MM.1S (cell line): ENCODE measurements at regions not wholly inside any gene's neighbourhood (a gene's known extent, or its start where the extent isn't known, plus 50 kb on each side); places are given as distances from the start of the nearest gene placed in this dataset.

ENCODE experiments used
- EZH2 ChIP-seq: fragments of 300-600 bp; sonication (generic); optimal IDR thresholded peaks from 2 replicates; pipeline ENCODE3; 2017; ENCODE audit warnings: low read depth, mild to moderate bottlenecking, antibody characterized with exemption, low read length, mixed read lengths
- TF ChIP-seq, protein P1 (sequence below): fragments of 300-600 bp; sonication (generic); IDR thresholded peaks from 2 replicates; pipeline ENCODE4 v1.5.1; 2016; ENCODE audit warnings: antibody characterized with exemption, low read length, mixed read lengths

DNA sequence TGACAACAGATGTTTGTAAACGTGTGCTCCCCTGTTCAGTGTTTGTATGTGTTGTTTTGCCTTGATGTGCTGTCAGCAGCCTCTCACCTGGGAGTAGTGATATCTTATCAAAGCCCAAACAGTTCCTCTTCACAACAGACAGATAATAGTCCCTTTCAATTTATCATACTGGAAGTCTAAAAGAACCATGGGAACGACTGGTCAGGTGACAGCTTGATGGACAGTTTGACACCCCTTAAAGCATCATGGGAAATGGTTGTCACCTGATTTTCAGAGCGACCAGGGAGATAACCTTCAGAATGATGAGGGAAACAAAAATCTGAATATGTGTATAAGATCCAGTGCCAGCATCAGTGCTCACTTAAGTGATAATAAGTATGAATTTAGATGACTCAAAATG lies 146.3 kb upstream of the SOX2 start:
- TF ChIP-seq, protein P1, sequence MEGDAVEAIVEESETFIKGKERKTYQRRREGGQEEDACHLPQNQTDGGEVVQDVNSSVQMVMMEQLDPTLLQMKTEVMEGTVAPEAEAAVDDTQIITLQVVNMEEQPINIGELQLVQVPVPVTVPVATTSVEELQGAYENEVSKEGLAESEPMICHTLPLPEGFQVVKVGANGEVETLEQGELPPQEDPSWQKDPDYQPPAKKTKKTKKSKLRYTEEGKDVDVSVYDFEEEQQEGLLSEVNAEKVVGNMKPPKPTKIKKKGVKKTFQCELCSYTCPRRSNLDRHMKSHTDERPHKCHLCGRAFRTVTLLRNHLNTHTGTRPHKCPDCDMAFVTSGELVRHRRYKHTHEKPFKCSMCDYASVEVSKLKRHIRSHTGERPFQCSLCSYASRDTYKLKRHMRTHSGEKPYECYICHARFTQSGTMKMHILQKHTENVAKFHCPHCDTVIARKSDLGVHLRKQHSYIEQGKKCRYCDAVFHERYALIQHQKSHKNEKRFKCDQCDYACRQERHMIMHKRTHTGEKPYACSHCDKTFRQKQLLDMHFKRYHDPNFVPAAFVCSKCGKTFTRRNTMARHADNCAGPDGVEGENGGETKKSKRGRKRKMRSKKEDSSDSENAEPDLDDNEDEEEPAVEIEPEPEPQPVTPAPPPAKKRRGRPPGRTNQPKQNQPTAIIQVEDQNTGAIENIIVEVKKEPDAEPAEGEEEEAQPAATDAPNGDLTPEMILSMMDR = no peak
- TF ChIP-seq EZH2 = no peak
